ENCODE measurements at regions not wholly inside any gene's neighbourhood (a gene's known extent, or its start where the extent isn't known, plus 50 kb on each side); places are given as distances from the start of the nearest gene placed in this dataset.
"Not testable (repeated sequence)": the region's sequence is repeated elsewhere in the genome, so short reads cannot be mapped to it uniquely, and the experiment has no call there.

DNA sequence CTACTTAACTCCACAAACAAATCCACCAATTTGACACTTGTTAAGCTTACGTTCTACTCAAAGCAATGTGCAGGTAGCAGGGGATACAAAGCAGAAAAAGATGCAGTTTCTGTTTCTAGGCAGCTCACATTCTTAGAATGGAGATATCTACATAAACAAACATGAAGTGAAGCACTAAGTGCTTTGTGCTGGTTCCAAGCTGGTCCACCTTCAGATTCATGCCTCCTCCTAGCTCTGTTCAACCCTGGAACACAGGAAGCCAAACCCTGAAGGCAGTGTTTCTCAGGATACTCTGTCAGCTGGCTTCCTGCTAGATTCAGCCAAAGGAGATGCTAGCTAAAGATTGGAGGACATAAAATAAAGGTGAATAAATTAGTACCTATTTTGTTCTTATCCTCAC is 55.3 kb upstream of the NOL4 start:
- DNase-seq = no peak

DNA sequence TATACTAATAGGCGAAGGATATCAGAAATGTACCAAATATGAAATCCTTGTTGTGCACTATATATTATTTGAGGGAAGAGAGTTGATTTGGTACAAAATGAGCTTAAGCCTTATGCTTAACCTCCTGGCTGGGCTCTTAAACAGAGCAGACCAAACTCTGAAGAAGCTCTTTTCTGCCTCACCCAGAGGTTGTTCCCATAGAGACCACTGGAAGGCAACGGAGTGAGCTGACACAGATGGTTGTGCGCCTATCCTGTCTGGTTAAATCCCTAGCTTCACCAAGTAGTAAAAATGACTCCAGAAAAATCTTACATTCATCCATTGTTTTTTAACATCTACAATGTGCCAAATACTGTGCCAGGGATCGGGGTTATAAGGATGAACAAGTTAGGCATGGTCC is 55.9 kb upstream of the NOL4 start:
- no peak for DNase-seq

DNA sequence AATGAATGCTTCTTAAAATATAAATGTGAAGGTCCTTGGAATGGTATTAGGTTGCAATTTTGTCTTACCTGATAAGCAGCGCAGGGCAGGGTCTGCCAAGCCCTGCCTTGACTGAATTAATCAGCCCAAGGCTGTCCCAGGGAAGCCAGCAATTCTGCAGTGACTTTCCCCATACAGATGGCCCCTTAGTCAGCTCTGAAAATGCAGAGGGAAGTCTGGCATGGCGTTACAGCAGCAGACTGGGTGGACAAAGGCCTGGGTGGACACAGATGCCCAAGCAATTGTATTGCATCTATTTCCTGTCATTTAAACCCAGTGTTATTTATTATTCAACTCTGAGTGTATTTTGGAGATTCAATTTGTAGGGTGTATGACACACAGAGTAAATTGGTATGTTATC is 56.6 kb upstream of the NOL4 start:
- peak in 1 of 2 experiments; percentile 27 for DNase-seq

DNA sequence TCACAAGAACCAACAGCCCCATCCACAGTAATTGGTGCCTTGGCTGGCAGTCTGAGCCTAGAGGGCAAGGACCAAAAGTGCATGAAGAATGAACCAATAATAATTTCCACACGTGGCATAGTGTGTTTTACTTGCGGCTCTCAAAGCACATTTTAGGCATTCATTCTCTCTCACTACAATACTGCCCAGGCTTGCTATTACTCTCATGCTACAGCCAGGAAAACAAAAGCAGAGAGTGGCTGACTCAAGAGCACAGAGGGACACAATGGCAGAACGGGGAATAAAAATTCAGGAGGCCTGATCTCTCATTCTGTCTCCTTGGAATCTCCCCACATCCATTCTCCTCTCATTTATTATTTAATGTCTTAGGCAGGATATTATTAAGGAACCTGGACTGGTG is 57.0 kb upstream of the NOL4 start:
- no peak for DNase-seq

DNA sequence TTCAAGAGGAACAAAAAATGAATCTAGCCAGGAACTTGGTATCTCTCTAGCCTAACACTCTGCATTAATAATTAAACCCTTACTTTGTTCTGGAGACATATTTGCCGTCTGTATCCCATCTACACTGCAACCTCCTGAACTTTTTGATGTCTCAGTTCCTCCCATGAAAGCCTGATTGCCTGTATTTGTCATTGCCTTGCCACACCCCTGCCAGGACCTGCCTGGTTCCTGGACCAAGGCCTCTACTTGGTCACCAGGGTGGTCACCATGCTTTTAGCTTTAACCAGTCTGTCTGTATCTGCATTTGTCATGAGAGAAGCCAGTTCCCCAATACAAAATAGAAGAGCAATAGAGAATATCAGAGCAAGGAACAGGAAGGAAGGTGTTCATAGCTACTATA is 58.8 kb upstream of the NOL4 start:
- DNase-seq = no peak

DNA sequence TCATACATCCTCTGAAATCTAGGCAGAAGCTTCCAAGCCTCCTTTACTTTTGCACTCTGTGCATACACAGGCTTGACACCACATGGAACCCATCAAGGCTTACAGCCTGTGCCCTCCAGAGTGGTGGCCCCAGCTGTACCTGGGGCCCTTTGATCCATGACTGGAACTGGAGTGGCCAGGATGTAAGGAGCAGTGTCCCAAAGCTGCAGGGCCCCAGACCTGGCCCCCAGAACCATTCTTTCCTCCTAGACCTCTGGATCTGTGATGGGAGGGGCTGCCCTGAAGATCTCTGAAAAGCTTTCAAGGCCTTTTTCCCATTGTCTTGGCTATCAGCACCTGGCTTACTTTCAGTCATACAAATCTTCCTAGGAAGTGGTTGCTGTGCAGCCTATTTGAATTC is 63.1 kb upstream of the NOL4 start:
- no peak for DNase-seq

DNA sequence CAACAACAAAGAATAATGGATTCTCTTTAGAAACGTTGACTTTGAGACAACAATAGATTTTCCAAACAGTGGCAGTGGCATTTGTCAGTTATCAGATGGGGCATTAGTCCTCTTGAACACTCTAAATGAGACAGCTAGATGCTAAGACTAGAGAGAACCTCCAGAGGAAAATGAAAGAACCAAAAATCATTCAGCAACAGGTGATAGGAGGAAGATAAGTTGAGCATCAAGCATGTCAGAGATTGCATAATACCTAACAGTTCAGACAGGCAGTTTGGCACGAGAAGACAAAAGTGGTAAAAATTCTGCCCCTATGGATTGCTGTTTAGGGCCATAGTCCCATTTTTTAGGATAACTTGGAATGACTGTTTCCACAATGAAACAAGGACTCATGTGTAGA is 67.9 kb upstream of the NOL4 start:
- no peak for DNase-seq

DNA sequence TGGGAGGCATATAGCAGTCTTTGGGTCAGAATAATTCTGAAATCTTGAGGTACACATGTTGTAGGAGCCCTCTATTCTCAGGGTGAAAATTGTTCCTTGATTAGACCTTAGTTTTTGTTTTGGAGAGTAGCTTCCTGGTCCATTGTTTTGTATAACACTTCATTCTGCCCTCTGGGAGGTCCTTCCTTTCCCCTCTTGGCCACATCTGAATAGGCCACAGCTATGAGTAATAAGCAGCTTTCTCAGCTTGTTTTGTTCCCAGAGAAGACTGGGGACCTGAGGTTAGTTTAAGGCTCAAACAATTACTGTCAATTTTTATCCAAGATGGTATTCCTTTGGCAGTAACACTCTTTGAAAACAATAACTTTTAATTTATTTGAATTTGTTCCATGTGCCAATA is 72.6 kb upstream of the NOL4 start:
- no peak for DNase-seq

DNA sequence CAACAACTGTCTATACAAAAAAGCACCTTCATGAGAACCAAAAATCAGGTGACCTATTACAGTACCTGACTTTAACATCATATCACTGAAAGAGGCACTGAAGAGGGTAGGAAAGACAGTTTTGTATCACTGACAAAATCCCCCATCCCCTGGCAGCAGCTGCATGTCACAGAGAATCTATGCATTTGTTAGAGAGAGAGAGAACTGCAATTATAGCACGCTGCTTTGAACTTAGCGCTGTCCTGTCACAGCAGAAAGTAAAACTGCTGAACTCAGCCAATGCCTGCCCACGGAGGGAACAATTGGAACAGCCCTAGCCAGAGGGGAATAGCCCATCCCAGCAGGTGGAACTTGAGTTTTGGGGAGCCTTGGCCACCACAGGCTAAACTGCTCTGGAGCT is 75.1 kb upstream of the NOL4 start:
- DNase-seq = no peak

DNA sequence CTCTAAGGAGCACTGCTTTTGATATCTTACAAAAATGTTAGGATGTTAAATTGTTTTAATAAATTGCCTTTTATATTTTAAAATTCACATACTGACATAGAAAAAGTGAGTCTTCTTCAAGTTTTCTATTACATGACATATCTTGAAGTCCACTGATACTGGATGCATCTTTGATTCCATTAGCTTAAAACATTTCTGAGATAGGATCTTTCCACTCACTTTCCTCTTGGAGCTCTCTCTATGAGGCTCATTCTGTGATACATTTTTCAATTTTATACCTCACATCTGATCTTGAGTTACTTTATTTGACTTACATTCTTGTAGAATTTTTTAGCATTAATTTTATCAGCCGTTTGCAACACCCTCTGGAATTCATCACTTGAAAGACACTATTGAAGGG is 86.8 kb upstream of the NOL4 start:
- no peak for DNase-seq

DNA sequence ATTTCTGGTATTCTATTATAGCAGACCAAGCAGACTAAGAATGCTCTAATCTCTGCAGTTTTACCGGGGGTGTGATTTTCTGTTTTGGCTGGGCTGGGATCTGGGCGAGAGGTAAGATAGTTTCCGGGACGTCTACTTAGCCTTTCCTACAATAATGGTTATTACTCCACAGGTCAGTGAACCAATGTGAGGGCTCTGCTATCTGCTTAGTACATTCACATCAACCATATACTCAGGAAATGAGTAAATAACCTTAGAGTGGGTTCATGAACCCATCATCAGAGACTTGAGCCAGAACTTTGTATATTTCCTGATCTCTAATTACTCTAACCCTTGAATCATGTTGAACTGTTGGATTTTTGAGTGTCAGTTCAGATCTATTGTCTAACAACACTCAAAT is 90.1 kb upstream of the NOL4 start:
- DNase-seq = no peak

DNA sequence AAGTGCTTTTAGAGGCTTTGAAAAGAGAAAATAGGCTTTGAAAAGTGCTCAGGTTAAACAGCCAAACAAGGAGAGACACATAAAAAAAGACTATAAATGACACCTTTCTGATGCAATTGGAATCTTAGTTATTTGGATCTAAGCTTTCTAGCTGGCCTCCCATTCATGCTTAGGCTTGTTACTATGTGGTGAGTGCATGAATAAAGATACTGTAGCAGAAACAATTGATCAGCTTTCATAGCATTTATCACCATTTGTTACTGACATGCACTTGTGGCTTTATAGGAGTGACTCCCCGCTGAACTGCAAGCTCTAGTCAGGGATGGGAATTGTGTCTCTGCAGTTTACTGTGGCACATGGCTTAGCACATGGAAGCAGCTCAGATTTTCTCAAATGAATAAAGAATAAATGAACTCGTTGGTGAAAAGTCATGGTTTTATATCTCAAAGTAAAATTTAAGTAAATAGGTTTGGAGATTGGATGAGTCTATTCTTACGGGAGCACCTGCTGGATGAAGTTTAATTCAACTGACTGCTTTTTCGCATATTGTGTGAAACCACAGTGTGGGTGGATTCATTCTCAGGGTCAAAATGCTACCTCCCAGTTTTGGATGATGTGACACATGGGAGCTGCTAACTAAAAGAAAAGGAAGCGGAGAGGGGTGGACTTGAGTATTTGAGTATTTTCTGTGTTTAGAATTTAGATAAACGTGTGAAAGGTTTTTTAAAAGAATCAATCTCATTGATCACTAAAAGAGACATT is 91.1 kb upstream of the NOL4 start:
- DNase-seq = no peak

DNA sequence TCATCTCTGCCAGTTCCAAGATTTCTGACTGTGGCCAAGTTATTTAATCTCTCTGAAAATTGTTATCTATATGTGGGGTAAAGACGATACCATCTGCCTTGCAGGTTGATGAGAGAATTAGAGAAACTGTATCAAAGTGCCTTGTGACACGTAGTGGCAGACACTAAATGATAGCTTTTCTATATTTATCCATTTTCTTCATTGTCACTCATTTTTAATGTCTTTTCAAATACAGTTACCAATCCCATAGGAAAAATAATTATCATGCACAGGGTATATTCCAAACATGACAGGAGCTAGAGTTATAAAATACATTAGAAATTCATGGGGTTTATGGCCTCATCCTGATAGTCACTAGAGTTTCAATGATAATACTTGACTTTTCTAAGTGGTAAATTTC is 95.6 kb upstream of the NOL4 start:
- no peak for DNase-seq

DNA sequence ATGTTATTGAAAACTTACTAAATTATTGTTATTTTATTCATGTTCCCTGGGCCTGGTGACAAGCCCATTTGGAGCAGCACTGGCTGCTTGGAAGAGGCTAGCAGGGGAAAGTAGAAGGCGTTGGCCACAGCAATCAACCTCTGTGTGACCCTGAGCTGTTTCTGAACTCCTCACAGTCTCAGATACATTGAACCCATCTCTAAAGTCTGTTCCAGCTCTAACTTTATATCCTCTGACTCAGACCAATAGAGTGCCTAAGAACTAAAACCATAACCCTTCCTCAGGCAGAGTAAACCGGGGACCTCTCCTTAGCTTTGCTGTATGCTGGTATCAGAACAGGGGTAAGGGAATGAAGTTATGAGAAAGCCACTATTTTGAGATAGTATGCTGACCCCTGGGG is 96.4 kb upstream of the NOL4 start:
- DNase-seq = no peak

DNA sequence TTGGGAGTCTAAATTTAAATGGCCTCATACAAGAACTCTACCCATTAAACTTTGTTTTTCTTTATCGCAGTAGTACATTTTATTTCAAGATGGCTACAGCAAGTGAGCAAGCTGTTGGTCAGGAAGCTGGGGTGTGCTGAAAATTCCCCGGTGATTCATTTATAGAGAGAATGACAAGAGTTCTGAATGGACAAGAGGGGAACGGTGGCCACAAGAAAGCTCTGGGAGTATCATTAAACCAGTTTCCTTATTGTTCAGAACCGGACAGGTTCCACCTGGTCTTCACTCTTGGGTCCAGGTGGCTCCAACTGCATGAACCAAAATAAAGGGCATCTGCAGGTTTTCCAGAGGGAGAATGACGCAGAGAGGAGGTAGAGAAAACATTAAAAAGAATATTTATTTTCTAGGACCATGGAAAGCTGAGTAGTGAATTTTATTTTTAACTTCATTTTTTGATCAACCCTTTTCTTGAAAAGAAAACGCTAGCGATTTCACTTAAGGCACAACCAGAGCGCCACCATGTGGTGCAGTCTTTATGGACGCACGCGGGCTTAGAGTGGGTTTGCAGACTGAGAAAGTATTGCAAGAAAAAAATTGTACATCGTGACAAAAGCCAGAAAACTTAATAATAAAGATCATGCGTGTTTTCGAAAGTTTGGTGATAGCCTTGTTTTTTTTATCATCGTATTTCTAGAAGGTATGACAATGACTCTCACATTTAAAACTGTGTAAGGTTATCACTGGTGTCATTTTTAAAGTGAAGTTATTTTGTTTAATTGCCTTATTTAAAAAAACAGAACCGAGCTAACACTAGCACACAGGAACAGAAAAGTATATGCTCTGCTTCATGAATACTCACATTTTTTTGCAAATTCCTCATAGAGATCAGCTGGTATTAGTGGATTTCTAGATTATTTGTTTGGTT is 97.9 kb upstream of the NOL4 start:
- peak; percentile 29 to 71 for DNase-seq

DNA sequence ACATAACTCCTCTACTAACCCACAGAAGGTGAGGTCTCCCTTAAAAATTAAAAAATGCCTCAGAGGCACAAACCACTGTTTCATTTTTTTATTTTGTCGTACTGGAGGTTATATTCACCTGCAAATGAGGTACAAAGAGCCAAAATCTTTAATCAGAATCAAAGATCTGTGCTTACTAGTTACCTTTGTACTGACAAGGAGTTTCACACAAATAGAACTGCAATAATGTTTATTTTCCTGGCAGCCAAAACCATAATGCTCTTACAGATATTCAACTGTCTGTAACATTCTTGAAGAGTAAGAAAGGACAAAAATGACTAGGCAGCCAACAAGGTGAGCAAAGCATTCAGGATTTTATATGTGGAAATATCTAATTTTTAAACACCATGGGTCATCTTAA is 105.1 kb upstream of the NOL4 start:
- no peak for DNase-seq

DNA sequence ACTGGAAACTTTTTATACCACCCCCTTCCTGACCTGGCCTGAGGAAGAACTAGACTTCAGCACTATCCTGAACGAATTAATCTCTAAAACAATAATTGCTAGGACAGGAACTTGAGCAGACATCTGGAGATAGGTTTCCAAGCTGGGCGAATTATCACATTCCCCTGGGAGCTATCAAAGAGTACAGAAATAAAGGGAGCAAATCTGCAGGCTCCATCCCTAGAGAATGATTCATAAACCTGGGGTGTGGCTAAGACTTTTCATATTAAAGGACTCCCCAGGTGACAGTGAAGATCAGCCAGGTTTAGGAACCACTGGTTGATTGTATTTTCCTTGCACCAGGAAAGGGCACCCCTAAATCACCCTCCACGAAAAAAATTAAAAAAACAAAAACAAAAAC is 105.6 kb upstream of the NOL4 start:
- DNase-seq = no peak

DNA sequence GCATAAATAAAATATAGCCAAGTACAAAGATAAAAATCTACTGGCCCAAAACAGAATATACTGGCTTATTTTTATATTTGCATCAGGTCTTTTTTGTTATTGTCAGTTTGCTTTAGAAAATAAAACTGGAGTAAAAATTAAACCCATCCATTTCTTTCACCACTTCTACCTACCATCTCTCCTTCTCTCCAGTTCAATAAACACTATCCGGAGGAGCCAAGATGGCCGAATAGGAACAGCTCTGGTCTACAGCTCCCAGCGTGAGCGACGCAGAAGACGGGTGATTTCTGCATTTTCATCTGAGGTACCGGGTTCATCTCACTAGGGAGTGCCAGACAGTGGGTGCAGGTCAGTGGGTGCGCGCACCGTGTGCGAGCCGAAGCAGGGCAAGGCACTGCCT is 106.2 kb upstream of the NOL4 start:
- DNase-seq = not testable (repeated sequence)

DNA sequence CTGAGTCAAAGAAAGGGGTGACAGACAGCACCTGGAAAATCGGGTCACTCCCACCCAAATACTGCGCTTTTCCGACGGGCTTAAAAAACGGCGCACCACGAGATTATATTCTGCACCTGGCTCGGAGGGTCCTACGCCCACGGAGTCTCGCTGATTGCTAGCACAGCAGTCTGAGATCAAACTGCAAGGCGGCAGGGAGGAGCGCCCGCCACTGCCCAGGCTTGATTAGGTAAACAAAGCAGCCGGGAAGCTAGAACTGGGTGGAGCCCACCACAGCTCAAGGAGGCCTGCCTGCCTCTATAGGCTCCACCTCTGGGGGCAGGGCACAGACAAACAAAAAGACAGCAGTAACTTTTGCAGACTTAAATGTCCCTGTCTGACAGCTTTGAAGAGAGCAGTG is 106.6 kb upstream of the NOL4 start:
- DNase-seq = not testable (repeated sequence)

DNA sequence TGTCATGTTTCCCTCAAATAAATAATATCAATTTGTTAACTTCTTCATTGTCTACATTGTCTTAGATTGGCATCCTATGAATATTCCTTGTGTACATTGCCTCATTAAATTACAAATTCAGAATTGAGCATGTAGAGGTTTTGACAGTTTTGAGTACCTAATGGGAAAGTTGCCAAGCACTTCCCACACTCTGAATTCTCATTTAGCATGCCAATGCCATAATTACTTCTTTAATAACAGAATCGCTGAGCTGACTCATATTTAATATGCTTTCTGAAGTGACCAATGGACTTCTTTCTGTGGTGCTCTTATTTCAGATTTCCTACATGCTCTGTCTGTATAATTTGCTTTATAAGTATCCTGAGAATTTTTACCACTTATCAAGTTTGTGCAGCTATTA is 114.4 kb upstream of the NOL4 start:
- DNase-seq = peak; percentile 82 to 87

DNA sequence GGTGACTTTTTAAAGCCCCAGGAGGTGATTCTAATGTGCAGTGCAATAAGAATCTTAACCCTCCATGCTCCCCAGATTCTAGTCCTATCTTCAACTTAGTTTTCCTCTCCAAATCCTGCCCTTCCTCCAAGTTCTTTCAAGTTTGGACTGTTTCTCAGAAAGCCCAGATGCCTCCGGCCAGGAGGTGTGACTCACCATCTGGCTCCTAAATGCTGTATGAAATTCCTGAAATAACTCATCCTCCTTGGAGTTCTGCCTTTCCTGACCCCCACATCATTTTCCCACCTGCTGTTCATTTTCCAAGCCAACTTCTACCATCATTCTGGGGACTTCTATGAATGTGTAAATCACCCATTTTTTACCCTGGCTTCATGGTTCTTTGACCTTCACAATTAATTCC is 118.2 kb upstream of the NOL4 start:
- peak; percentile 22 to 80 for DNase-seq

DNA sequence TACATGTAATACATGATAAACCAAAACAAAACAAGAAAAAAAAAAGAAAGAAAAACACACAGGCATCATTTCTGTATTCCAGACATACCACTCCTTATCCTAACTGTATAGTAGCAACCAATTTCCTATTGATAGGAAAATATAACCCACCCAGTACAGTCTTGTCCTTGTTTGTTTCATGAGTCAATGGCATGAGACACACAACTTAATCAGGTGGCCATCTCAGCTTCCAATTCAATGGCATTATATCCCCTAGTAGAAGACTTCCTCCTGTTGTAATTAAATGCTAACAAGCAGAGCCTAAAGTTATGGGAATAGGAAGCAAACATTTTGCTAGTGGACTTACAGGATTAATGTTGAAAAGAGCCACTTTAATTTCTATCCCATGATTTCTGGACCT is 121.0 kb upstream of the NOL4 start:
- no peak for DNase-seq

DNA sequence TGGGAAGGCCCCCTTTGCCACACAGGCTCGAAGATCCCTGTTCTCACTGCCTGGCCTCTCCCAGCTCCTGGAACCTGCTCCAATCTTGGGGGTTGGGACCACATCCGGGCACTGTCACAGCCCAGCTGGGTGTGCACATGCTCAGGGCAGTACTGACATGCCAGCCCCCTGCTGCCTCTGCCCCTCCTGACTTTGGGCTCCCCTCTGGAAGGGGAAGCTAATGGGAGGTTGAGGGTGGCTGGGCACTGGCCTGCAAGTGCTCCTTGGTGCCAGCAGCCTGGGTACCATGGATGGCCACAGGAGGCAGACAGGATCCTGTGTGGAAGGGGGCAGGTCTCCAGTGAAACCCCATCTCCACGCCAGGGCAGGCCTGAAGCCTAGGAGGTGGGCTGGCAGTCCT is 126.1 kb upstream of the NOL4 start:
- DNase-seq = no peak

DNA sequence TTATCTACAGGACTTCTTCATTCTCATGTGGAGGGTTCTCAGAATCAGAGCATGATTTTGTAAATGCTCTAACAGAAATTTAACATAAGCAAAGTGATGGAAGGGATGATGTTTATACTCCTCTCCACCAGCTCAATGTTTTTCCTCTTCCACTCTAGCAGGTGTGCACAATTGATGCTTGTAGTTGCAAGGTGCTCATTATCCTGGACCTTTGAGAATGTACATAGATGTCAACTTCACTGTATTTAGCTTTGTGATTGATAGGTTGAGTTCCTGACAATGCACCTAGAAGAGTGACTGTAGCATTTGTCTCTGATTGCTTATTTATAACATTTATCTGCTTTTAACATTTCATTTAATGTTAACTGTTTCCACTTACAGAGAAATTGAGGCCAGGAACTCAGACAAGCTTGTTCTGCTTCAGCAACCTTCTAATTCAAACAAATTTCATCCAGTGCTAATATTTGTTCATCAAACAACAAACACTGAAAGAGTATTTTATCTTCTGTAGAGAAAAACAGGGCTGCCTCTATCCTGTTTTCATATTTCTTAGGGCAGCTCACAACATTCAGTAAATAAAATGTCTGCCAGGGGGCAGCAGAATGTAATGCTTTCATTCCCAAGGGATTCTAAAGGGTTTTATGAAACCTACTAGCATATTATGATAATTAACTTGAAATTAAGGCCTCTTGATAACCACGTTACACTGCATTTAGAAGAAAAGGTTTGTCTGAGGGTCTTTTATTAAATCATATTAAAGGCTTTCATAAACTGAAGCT is 127.9 kb upstream of the NOL4 start:
- DNase-seq = peak; percentile 20 to 64

Data from NCI-H446 (cell line).